GM12878 (cell line): ENCODE measurements at regions not wholly inside any gene's neighbourhood (a gene's known extent, or its start where the extent isn't known, plus 50 kb on each side); places are given as distances from the start of the nearest gene placed in this dataset.

Experiments
- CREM ChIP-seq: IDR thresholded peaks from 2 replicates; pipeline ENCODE4 v1.6.1; 2014; ENCODE audit warnings: antibody characterized with exemption, low read depth
- CTCF ChIP-seq, 3 experiments: IDR thresholded peaks in 2 of 3; conservative IDR thresholded peaks in 1 of 3; 2 replicates each; pipeline ENCODE4 v1.5.1; 2011; ENCODE audit warnings: low read depth in 3 of 3, low read length in 3 of 3, mild to moderate bottlenecking in 3 of 3, control low read depth in 2 of 3, moderate library complexity in 2 of 3, inconsistent platforms in 1 of 3, mixed read lengths in 1 of 3; ENCODE audit not compliant: control insufficient read depth in 2 of 3, insufficient read depth in 1 of 3; ENCODE audit errors: extremely low read depth in 1 of 3
- FOS ChIP-seq: IDR thresholded peaks from 3 replicates; pipeline ENCODE4 v1.6.1; 2011; ENCODE audit warnings: borderline replicate concordance; ENCODE audit not compliant: insufficient read length; ENCODE audit errors: extremely low read depth
- HDAC6 ChIP-seq: fragments of 200-600 bp; sonication (generic); IDR thresholded peaks from one replicate; pipeline ENCODE4 v1.8.0; 2017; ENCODE audit warnings: antibody characterized with exemption; ENCODE audit not compliant: unreplicated experiment
- JUND ChIP-seq: IDR thresholded peaks from 2 replicates; pipeline ENCODE4 v1.6.1; 2012; ENCODE audit warnings: low read depth, mild to moderate bottlenecking, low read length, improper control_type of control experiment, moderate library complexity
- KAT2A ChIP-seq: conservative IDR thresholded peaks from 2 replicates; pipeline ENCODE4 v1.6.1; 2011; ENCODE audit warnings: low read depth, low read length; ENCODE audit not compliant: control insufficient read depth
- KLF5 ChIP-seq: fragments of 450-650 bp; IDR thresholded peaks from 2 replicates; pipeline ENCODE4 v1.6.1; 2014; ENCODE audit warnings: mild to moderate bottlenecking; ENCODE audit not compliant: partially characterized antibody
- LARP7 ChIP-seq: fragments of 450-650 bp; IDR thresholded peaks from 2 replicates; pipeline ENCODE4 v1.6.1; 2017; ENCODE audit warnings: mild to moderate bottlenecking
- MEF2A ChIP-seq: IDR thresholded peaks from 2 replicates; pipeline ENCODE4 v1.6.1; 2011; ENCODE audit warnings: low read depth, mild to moderate bottlenecking, low read length, moderate library complexity; ENCODE audit not compliant: insufficient read depth
- MTA2 ChIP-seq: fragments of 450-650 bp; IDR thresholded peaks from 2 replicates; pipeline ENCODE4 v1.6.1; 2016; ENCODE audit warnings: low read depth, mild to moderate bottlenecking, moderate library complexity
- MYC ChIP-seq: IDR thresholded peaks from 2 replicates; pipeline ENCODE4 v1.6.1; 2011; ENCODE audit warnings: mild to moderate bottlenecking, low read length, moderate library complexity, inconsistent platforms; ENCODE audit not compliant: insufficient read depth, insufficient replicate concordance, insufficient read length, severe bottlenecking
- POLR2AphosphoS2 ChIP-seq: IDR thresholded peaks from 2 replicates; pipeline ENCODE4 v1.6.1; 2011; ENCODE audit warnings: low read depth, mild to moderate bottlenecking, low read length, improper control_type of control experiment, moderate library complexity
- RB1 ChIP-seq: fragments of 450-650 bp; formaldehyde crosslinking; IDR thresholded peaks from 2 replicates; pipeline ENCODE4 v1.6.1; 2017; ENCODE audit warnings: mild to moderate bottlenecking, borderline replicate concordance
- RUNX3 ChIP-seq: IDR thresholded peaks from 2 replicates; pipeline ENCODE4 v1.6.1; 2012; ENCODE audit warnings: low read length, inconsistent platforms
- STAT1 ChIP-seq: fragments of 450-650 bp; conservative IDR thresholded peaks from 2 replicates; pipeline ENCODE4 v1.6.1; 2014; ENCODE audit warnings: antibody characterized with exemption, mild to moderate bottlenecking
- SUPT20H ChIP-seq: IDR thresholded peaks from 2 replicates; pipeline ENCODE4 v1.6.1; 2011; ENCODE audit warnings: low read depth, mild to moderate bottlenecking, low read length, moderate library complexity, borderline replicate concordance; ENCODE audit not compliant: control insufficient read depth
- USF1 ChIP-seq: IDR thresholded peaks from 2 replicates; pipeline ENCODE4 v1.6.1; 2011; ENCODE audit warnings: borderline replicate concordance, low read depth, mild to moderate bottlenecking, moderate library complexity, mixed read lengths, low read length; ENCODE audit not compliant: insufficient read depth; ENCODE audit errors: extremely low read length
- WRNIP1 ChIP-seq: IDR thresholded peaks from 2 replicates; pipeline ENCODE4 v1.6.1; 2011; ENCODE audit warnings: low read depth, low read length, improper control_type of control experiment, borderline replicate concordance
- TF ChIP-seq, protein P1 (sequence below): IDR thresholded peaks from 2 replicates; pipeline ENCODE4 v1.6.1; 2011; ENCODE audit warnings: borderline replicate concordance, low read depth, mild to moderate bottlenecking, moderate library complexity, low read length; ENCODE audit not compliant: insufficient read depth, poor library complexity, severe bottlenecking
- TF ChIP-seq, protein P2 (sequence below): fragments of 450-650 bp; conservative IDR thresholded peaks from 2 replicates; pipeline ENCODE4 v1.6.1; 2017; ENCODE audit warnings: mild to moderate bottlenecking, moderate library complexity
- TF ChIP-seq, protein P3 (sequence below): IDR thresholded peaks from 2 replicates; pipeline ENCODE4 v1.6.1; 2012; ENCODE audit warnings: low read length, inconsistent platforms

- TF ChIP-seq HDAC6 (no peak), CREM (peak; percentile 97), SUPT20H (no peak), JUND (no peak; the same call in 1 of the 2 replicates), WRNIP1 (no peak), RUNX3 (peak; percentile 13; the same call in 1 of the 2 replicates), RB1 (peak; percentile 36; the same call in 1 of the 2 replicates), MYC (no peak), KAT2A (no peak), FOS (no peak), KLF5 (peak; percentile 45), USF1 (no peak), CTCF (IDR thresholded peaks at IDR 0.05 in 2 of 3, conservative IDR thresholded peaks at IDR 0.05 in 1 of 3; ENCODE audit: control insufficient read depth in 2 of 3, extremely low read depth in 1 of 3, insufficient read depth in 1 of 3, low read depth in 3 of 3, low read length in 3 of 3) (no peak), MTA2 (no peak), LARP7 (peak; percentile 75), POLR2AphosphoS2 (peak; percentile 49; the same call in 1 of the 2 replicates), STAT1 (0 out of 2 replicates have a peak, but pooled peaks have one; percentile 48), MEF2A (no peak)
- TF ChIP-seq, protein P1, sequence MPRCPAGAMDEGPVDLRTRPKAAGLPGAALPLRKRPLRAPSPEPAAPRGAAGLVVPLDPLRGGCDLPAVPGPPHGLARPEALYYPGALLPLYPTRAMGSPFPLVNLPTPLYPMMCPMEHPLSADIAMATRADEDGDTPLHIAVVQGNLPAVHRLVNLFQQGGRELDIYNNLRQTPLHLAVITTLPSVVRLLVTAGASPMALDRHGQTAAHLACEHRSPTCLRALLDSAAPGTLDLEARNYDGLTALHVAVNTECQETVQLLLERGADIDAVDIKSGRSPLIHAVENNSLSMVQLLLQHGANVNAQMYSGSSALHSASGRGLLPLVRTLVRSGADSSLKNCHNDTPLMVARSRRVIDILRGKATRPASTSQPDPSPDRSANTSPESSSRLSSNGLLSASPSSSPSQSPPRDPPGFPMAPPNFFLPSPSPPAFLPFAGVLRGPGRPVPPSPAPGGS, result no peak
- TF ChIP-seq, protein P2, sequence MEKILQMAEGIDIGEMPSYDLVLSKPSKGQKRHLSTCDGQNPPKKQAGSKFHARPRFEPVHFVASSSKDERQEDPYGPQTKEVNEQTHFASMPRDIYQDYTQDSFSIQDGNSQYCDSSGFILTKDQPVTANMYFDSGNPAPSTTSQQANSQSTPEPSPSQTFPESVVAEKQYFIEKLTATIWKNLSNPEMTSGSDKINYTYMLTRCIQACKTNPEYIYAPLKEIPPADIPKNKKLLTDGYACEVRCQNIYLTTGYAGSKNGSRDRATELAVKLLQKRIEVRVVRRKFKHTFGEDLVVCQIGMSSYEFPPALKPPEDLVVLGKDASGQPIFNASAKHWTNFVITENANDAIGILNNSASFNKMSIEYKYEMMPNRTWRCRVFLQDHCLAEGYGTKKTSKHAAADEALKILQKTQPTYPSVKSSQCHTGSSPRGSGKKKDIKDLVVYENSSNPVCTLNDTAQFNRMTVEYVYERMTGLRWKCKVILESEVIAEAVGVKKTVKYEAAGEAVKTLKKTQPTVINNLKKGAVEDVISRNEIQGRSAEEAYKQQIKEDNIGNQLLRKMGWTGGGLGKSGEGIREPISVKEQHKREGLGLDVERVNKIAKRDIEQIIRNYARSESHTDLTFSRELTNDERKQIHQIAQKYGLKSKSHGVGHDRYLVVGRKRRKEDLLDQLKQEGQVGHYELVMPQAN, result peak; percentile 75
- TF ChIP-seq, protein P3, sequence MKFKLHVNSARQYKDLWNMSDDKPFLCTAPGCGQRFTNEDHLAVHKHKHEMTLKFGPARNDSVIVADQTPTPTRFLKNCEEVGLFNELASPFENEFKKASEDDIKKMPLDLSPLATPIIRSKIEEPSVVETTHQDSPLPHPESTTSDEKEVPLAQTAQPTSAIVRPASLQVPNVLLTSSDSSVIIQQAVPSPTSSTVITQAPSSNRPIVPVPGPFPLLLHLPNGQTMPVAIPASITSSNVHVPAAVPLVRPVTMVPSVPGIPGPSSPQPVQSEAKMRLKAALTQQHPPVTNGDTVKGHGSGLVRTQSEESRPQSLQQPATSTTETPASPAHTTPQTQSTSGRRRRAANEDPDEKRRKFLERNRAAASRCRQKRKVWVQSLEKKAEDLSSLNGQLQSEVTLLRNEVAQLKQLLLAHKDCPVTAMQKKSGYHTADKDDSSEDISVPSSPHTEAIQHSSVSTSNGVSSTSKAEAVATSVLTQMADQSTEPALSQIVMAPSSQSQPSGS, result no peak
Measured at GRCh38 chr22:46035742-46036557, 59.0 kb upstream of the WNT7B start (continued).
